Activated CD8-positive, alpha-beta memory T cell treated with anti-CD3 and anti-CD28 coated beads, Interleukin-2, amount 50 U/mL, for 4 hours (primary cell): ENCODE measurements at regions not wholly inside any gene's neighbourhood (a gene's known extent, or its start where the extent isn't known, plus 50 kb on each side); places are given as distances from the start of the nearest gene placed in this dataset.
"Not testable (repeated sequence)": the region's sequence is repeated elsewhere in the genome, so short reads cannot be mapped to it uniquely, and the experiment has no call there.

Source experiments
- DNase-seq: peaks from one replicate; pipeline ENCODE4 v3.0.0-alpha.2; 2020

DNA sequence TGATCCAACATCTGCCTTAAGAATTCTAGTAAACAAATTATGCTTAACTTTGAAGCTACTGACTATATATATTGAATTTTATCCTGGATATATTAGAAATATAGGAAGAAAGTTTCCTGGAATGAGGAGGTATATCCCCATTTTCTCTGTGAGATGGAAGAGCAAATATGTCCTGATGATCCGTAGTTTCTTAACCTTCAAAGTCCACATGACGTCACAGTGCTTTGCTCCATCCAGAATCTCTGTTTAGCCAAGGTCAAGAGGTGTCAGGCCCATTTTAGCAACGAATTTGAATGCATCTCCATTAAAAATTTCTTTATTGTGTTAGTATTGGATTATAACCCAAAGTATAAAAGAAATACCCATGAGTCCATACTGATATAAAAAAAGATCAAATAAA lies 162.5 kb downstream of the PRL start:
- no peak for DNase-seq

DNA sequence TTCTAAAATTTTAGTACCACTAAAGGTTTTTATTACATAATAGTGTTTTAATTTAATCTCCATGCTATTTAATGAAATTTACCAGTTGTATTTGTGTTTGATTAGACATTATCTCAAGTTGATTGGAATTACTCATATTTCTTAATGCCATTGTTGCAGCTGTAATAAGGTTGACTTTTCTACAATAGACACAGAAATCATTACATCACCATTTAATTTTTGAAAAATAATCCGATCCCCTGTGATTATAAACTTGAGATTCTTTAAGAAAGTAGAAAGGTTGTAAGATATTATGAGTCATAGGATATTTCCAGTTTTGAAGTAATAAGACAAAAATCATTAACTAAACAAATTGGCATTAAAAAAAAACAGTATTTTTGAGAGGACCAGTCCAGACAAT lies 161.4 kb downstream of the PRL start:
- DNase-seq = no peak

DNA sequence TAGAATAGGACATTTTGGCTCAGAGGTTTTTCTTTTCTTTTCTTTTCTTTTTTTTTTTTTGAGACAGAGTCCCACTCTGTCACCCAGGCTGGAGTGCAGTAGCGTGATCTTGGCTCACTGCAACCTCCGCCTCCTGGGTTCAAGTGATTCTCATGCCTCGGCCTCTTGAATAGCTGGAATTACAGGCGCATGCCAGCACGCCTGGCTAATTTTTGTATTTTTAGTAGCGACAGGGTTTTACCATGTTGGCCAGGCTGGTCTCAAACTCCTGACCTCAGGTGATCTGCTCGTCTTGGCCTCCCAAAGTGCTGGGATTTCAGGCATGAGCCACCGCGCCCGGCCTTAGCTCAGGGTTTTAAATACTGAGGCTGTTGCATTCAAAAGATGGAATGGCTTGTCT lies 156.1 kb downstream of the PRL start:
- DNase-seq = not testable (repeated sequence)

DNA sequence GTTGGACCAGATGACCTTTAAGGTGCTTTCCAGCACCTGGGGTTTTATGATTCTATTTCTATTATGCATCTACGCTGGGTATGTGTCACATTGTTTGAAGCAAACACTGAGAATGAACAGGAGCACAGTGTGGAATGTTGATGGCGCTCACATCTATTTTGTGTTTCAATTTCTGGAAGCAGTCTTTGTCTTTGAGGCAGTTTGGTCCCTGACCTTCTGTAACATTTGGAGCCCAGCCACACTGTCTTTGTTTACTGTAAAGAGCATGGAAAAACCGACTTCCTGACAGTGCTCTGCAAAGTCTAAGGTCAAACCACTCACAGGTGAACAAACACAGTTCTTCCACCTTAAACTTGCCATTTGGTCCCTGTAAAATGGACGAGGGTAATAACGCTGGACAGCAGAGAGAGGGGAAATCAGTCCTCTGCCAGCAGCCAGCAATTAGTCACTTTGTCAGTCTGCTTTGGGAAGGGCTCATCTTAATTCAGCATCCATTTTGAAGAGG lies 155.5 kb downstream of the PRL start:
- no peak for DNase-seq

DNA sequence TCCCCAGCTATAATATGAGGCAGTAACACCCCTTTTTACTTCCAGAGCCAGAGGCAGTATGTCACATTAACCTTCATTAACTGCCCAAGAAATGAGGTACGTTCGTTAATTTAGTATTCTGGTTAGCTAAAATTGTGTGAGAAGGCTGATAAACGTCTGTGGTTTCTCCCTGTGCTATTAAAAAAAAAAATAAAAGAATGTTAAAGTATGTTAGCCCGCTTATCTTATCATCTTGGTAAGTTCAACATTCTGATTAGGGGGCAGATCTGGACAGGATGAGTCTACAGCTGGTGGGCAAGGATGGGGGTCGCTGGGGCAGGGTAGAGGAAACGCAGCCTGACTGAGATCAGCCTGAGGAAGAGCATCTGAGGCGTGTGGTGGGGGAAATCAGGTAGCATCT lies 154.0 kb downstream of the PRL start:
- no peak for DNase-seq

DNA sequence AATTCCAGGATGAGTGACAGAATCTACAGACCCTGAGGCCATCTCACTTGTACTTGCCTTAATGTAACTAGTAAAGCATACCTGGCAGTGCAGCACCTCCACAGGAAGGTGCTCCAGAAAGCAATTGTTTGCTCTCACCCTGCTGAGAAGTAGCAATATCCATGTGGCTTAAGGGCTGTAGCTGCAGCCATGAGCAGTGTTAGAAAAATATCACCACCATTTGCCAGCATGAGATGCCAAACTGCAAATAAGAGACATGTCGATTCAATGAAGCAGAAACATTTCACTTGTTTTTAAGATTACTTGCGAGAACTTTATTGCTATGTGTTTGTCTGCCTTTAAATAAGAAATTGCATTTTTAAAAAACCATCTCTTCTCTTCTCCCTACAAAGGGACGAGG lies 151.5 kb downstream of the PRL start:
- no peak for DNase-seq

DNA sequence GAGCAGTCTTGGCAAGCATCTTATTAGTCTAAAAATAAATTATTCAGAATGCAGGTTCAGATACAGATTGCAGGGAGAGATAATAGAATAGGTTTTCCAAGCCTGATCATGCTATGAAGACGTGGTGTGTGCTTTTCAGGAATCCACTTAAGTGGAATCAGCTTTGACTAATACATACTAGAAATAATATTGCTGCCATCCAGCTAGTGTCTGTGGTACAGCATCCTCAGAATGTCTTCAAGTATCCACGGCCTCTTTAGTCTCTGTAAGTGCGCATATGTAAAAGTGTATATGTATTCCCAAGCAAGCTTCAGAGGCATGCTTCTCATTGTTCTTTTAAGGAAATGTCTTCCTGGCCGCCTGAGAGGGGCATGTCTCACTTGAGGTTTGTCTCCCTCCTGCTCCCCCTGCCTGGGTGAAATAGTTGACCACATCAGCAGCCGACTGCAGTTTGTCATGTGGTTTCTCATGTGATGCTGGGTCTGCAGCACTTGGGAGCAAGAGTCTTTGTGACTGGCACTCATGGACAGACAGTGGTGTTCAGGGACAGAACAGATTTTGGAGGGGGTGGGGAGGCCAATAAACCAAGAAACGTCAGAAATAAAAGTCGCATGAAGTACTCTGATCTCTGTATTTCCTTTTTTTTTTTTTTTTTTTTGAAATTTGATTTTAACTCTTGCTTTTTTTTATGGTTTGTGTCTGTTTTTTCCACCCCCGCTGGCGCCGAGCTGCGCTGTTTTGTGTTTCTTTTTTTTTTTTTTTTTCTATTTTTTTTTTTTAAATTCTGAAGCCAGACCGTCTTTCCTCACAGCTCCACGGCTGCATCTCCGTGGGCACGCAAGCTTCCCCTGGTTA lies 150.8 kb downstream of the PRL start:
- DNase-seq = no peak

DNA sequence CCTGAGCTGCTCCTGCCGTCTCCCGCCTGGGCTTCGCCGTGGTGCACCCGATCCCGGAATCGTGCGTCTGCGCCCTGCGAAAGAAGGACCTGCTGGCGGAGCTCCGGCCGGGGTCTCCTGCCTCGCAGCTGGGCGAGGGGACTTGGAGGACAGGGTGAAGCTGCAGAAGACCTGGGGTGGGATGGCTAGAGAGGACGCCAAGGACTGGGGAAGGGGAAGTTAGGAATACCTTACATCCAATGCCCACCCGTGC lies 150.2 kb downstream of the PRL start:
- DNase-seq = no peak

DNA sequence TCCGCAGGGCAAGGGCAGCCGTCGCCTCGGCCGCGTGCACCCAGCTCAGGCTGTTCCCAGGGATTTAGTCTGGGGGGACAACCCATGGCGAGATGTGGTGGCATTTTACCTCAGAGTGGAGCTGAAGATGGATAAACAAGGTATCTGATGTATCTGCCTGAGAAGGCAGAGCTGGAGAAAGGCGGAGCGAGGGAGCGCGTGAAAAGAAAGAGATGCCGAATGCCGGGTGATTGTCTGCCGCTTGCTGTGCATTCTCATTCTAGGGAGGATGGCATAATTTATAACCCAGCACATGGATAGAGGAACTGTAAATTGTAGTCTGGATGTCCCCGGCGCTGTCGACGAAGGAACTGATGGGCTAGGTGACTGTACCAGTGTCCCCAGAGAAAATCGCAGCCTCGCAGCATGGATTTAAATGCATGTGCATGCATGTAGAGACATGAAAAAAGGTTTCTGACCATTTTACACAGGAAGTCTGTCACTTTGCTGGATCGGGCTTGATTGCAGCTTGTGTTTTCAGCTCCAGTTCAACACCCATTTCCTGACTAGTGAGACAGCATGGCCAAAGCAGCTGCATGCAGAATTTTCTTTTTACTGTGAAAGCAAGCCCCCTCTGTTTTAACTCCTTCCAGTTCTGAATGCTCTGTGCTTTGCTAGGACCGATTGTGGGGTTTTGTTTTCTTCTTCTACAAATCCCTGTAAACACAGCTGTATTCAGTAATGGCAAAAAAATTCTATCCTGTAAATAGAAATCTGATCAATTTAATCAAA lies 149.7 kb downstream of the PRL start:
- DNase-seq = no peak

DNA sequence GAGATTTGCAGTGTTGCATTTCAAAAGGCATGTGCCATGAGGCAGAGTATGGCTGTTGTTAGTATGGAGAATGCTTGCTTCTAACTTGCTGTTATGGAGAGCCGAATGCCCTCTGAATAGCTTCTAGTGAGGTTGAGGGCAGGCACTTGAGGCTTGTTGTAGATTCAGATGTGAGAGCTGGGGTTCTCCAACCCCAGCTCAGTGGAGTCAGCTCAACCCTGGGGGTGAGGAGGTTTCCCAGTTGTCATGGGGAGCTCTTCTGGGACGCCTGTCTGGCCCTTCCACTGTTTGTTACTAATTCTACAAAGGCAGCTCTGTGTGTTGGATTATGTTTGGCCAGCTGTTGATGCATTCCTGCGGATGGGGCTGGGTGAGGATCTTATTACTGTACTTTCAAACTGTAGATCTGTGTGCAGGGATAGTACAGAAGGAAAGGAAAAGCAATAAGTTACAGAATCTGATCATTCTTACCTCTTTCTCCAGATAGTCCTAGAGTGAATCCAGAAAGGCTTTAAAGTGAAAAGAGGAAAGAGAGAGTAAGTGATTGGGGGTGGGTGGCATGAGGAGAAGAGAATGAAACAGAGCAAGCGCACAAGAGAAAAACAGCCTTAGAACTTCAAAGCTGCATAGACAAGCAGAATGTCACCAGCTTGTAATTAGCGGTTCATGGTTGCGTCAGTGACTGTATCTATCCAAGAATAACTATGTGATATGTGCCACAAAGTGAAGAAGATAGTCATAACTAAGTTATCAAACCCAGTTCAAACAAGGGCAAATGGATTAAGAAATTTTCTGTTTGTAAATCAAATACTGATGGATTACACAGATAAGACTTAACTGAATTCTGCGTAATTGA lies 148.7 kb downstream of the PRL start:
- DNase-seq = no peak

DNA sequence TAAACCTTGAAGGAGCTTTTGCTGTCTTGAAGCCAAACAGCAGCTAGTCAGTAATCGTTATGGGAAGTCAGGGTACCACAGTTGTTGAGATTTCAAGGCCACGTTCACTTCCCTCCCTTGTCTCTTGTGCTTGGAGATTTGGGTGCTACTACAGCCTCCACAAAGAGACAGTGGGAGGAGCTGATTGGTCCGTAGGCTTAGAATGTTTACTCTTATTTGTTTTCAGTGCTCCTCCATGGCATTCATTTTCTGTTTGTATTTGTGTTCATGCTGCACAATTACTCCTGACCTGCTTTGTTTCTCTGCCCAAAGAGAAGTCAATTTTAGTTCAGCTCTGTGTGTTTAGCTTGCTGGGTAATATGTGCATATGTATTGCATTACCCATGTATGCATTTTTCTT lies 147.7 kb downstream of the PRL start:
- DNase-seq = no peak

DNA sequence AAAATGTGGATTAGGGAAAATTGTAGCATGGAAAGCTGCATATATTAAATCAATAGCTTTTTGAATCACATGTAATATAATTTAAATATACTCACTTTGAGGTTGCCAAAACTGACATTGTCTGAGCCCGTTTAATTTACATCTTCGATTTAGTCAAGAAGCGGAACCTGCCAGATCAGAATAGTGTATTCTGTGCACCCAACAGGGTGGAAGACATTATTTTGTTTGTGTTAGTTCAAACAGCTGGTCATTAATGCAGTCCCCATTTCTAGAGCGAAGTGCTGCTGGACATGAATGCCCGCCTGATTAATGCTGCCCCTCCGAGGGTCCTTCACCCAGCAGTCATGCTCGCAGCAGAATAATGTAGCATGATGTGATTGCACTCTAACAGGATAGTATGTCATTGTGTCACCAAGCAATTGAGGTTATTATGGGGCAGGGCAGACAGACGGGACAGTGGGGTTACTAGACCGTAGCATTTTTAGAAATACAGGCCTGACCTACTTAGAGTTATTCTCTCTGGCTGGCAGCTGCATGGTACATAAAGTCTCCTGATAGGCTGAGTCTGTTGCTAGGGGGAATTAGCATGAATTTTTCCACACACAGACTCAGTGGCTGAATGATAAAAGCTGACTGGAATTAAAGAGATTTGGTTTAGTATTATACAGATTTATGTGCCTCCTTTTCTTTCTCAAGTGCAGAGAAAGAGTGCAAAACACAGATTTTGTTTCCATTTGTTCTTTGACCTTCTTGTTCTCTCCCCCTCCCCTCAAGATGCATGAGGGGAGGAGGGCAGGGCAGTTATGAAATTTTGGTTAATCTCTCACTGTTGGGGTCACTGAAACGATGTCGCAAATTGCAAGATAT lies 147.1 kb downstream of the PRL start:
- DNase-seq = no peak

DNA sequence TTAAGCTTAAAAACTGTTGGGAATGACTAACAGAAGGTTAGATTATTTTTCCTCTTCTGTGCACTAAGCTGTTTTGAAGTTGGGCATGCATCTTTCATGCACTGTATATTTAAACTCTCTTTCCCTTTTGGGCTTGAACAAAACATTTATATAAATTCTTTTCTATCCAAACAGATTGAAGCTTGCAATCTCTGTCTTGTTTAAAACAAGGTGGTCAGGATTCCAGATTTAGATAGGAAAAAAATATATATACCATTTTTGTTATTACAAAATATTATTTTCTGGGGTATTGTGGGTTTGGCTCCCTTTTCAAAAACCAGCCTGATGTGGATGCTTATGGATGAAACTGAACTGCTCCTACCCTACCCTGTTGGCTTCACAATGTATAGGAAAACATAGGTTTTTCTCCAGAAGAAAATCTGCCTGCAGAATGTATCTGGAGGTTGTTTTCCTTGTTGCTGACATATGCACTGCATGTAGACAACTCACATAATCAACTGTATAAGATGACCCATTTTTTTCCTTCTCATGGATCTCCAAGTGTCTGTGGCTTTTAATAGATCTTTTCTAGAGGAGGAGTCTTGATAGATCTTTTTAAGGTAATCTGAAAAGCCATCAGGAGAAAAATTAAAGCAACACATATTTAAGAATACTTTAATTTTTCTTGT lies 146.3 kb downstream of the PRL start:
- DNase-seq = no peak

DNA sequence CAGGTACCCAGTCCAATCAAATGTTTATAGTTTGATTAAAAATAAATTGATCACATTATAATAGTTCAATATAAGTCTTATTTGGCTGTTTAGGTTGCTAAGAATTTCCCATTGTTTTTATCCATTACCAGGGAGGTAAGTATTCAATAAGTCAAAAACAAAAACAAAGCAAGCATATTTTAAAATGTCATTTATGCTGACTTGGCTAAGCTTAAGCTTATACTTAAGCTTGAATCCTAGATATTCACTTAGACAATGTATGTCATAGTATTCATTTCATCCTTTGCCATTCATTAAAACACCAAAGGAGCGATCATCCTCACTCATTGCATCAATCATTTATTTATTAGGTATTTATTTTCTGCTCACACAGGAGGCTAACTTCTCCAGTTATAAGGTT lies 144.9 kb downstream of the PRL start:
- no peak for DNase-seq

DNA sequence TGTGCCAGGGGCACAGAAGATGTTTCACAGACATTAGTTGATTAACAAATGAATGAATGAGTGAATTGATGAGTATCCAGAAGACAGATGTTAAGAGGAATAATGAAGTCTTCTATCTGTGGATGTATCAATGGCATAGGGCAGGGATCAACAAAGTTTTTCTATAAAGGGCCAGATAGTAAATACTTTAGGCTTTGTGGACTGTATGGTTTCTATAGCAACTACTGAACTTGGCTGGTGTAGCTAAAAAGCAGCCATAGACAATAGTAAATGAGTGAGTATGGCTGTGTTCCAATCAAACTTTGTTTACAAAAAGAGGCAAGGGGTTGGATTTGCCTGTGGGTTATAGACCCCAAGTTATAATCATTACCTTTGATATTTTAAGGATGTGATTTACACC lies 144.0 kb downstream of the PRL start:
- no peak for DNase-seq

DNA sequence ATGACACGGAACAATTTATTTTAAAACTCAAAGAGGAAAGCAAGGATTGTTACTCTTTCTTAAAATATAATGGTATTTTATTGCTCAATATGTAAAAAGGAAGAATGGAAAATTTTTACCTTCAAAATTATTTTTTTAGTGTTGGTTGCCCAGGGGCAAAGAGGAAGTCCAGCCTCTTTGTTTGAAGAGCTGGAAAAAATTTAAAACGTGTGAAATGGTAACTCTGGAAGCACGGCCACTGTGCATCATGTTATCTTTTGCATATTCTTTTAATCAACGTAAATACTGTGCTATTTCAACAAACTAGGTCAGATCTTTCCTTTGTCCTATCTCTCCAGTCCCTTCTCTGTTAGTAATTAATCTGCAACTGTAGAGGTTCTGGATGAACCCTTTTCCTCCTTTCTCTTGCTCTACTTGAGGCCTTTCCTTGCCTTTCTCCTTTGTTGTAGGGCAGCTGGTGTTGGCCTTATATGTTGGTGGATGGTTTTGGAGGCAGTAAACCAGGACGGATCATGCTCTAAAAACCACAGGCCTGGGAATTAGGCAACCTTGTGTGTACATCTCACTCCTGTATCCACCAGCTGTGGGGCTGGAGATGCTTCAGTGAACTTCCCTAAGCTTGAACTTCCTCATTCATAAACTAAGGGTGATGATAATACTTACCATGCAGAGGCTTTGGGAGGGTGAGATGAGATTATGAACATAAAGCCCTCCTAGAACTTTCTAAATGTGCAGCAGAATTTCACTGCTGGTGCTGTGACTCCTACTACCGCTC lies 143.3 kb downstream of the PRL start:
- DNase-seq = no peak

DNA sequence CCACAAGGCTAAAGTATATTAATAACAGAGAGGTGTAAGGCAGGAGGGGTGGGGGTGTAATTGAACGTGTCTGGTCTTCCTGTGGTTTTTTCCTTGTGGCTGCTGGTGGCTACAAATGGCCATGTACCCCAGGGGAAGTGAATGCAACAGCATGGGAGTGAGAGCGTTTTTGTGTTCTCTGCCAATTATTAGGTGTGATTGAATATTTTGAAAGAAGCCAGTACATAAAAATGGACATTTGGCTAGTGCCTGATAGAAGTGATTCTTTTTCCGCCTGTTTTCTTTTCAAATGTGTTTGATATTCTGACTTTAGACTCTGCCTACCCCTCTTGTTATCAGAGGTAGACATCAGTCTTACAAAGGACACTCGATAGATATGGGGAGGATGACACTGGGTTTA lies 141.3 kb downstream of the PRL start:
- no peak for DNase-seq

DNA sequence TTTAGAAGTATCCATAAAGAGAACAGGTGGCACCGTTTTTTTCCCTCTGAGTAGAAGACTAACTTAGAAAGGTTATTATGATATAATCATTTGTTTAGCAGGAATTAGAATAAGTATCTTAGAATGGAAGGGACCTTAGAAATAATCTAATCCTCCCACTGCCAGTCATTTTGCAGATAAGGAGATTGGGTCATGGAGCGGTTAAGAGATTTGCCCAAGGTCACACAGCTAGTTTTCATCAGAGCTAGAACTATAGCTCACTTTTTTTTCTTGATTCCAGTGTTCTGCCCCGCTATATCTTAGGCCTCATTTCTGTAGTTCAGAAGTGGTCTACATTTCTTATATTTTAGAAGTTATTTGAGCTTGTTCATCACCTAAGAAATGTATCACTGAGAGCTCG lies 139.6 kb downstream of the PRL start:
- DNase-seq = no peak

DNA sequence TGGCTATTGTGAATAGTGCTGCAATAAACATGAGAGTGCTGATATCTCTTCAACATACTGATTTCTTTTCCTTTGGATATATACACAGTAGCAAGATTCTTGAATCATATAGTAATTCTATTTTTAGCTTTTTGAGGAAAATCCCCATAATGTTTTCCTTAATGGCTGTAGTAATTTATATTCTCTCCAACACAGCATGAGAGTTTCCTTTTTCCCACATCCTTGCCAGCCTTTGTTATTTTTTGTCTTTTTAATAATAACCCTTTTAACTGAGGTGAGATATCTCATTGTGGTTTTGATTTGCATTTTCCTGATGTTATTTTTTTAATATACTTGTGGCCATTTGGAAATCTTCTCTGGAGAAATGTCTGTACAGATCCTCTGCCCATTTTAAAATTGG lies 132.6 kb downstream of the PRL start:
- DNase-seq = no peak

DNA sequence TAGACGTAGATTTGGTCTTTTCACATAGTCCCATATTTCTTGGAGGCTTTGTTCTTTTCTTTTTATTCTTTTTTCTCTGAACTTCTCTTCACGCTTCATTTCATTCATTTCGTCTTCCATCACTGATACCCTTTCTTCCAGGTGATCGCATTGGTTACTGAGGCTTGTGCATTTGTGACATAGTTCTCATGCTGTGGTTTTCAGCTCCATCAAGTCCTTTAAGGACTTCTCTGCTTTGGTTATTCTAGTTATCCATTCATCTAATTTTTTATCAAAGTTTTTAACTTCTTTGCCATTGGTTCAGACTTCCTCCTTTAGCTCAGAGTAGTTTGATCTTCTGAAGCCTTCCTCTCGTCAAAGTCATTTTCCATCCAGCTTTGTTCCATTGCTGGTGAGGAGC lies 125.8 kb downstream of the PRL start:
- not testable (repeated sequence) for DNase-seq

DNA sequence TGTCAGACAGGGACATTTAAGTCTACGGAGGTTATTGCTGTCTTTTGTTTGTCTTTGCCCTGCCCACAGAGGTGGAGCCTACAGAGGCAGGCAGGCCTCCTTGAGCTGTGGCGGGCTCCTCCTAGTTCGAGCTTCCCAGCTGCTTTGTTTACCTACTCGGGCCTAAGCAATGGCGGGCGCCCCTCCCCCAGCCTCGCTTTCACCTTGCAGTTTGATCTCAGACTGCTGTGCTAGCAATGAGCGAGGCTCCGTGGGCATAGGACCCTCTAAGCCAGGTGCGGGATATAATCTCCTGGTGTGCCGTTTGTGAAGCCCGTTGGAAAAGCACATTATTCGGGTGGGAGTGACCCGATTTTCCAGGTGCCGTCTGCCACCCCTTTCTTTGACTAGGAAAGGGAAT lies 125.0 kb downstream of the PRL start:
- not testable (repeated sequence) for DNase-seq
